Activated CD8-positive, alpha-beta memory T cell treated with anti-CD3 and anti-CD28 coated beads, Interleukin-2, amount 10 ng/mL, durations not matched to agents 7 days and 5 days (primary cell): ENCODE measurements at regions not wholly inside any gene's neighbourhood (a gene's known extent, or its start where the extent isn't known, plus 50 kb on each side); places are given as distances from the start of the nearest gene placed in this dataset.

Experiments
- ATAC-seq: fragments of 150-1000 bp; cut with Tn5 transposase; one replicate; pipeline ENCODE4 v1.10.0; 2021; ENCODE audit warnings: moderate library complexity
- CTCF ChIA-PET: fragments of 350-600 bp; sonication (Branson Sonifier 250); formaldehyde crosslinking; loops from one replicate; lab custom pipeline; 2021; ENCODE audit warnings: antibody characterized with exemption; lab: Charles Lee
- DNase-seq: peaks from one replicate; pipeline ENCODE4 v3.0.0-alpha.2; 2020
- H3K27ac Mint-ChIP-seq: one replicate; pipeline ENCODE4 v1.8.0; 2021; ENCODE audit warnings: mild to moderate bottlenecking, mixed read lengths
- H3K27me3 Mint-ChIP-seq: one replicate; pipeline ENCODE4 v1.8.0; 2021; ENCODE audit warnings: mixed read lengths
- H3K36me3 Mint-ChIP-seq: one replicate; pipeline ENCODE4 v1.8.0; 2021; ENCODE audit warnings: mild to moderate bottlenecking, mixed read lengths
- H3K4me1 Mint-ChIP-seq: one replicate; pipeline ENCODE4 v1.8.0; 2021; ENCODE audit warnings: mixed read lengths
- H3K4me3 Mint-ChIP-seq: one replicate; pipeline ENCODE4 v1.8.0; 2021; ENCODE audit warnings: mild to moderate bottlenecking, moderate library complexity, mixed read lengths
- H3K9me3 Mint-ChIP-seq: one replicate; pipeline ENCODE4 v1.8.0; 2022; ENCODE audit warnings: low read depth, mixed read lengths

- Mint-ChIP-seq H3K4me1 (no peaks in the 10 kb centered on the region), H3K4me3 (no peak overlapping the region), H3K27ac (no peak overlapping the region), H3K27me3 (peaks cover 27% of the 10 kb centered on the region), H3K9me3 (no peaks in the 10 kb centered on the region), H3K36me3 (no peaks in the 10 kb centered on the region)
- ATAC-seq, result no peak
- CTCF ChIA-PET, result no interaction called here
- no peak for DNase-seq
These were observed 185.9 kb downstream of the ABHD5 start for GRCh38 chr3:43876648-43877047.

- Mint-ChIP-seq H3K27ac (no peak overlapping the region), H3K4me1 (no peaks in the 10 kb centered on the region), H3K4me3 (no peak overlapping the region), H3K36me3 (no peaks in the 10 kb centered on the region), H3K9me3 (no peaks in the 10 kb centered on the region), H3K27me3 (peaks cover 17% of the 10 kb centered on the region)
- DNase-seq (no peak), ATAC-seq (no peak)
- CTCF ChIA-PET, result no interaction called here
These were observed 188.4 kb downstream of the ABHD5 start for GRCh38 chr3:43879166-43879565.

GRCh38 chr3:43882976-43883680 lies 192.4 kb downstream of the ABHD5 start:
- Mint-ChIP-seq H3K27me3 (peaks cover 19% of the 10 kb centered on the region), H3K9me3 (no peaks in the 10 kb centered on the region), H3K36me3 (no peaks in the 10 kb centered on the region), H3K4me3 (no peak overlapping the region), H3K4me1 (no peaks in the 10 kb centered on the region), H3K27ac (no peak overlapping the region)
- CTCF ChIA-PET, result no interaction called here
- ATAC-seq (no peak), DNase-seq (no peak)

GRCh38 chr3:43883729-43884396 lies 193.1 kb downstream of the ABHD5 start:
- Mint-ChIP-seq H3K27ac (no peak overlapping the region), H3K27me3 (peaks cover 23% of the 10 kb centered on the region), H3K36me3 (no peaks in the 10 kb centered on the region), H3K4me3 (no peak overlapping the region), H3K9me3 (no peaks in the 10 kb centered on the region), H3K4me1 (no peaks in the 10 kb centered on the region)
- CTCF ChIA-PET, result no interaction called here
- ATAC-seq (no peak), DNase-seq (no peak)

- Mint-ChIP-seq H3K36me3 (no peaks in the 10 kb centered on the region), H3K27ac (no peak overlapping the region), H3K9me3 (no peaks in the 10 kb centered on the region), H3K27me3 (peaks cover 21% of the 10 kb centered on the region), H3K4me3 (no peak overlapping the region), H3K4me1 (no peaks in the 10 kb centered on the region)
- no peak for ATAC-seq
- CTCF ChIA-PET, result no interaction called here
- no peak for DNase-seq
These were observed 193.8 kb downstream of the ABHD5 start for GRCh38 chr3:43884581-43884980.

GRCh38 chr3:43885908-43886618 lies 195.3 kb downstream of the ABHD5 start:
- Mint-ChIP-seq H3K36me3 (no peaks in the 10 kb centered on the region), H3K27me3 (peaks cover 25% of the 10 kb centered on the region), H3K4me3 (no peak overlapping the region), H3K4me1 (no peaks in the 10 kb centered on the region), H3K27ac (no peak overlapping the region), H3K9me3 (no peaks in the 10 kb centered on the region)
- DNase-seq, result no peak
- ATAC-seq, result no peak
- CTCF ChIA-PET, result interaction anchor here (0.7 kb wide), 1 partner anchor 26 kb away, joined by 3 read pairs; no protein-coding TSS in a partner anchor

GRCh38 chr3:43892061-43892460 lies 201.3 kb downstream of the ABHD5 start:
- Mint-ChIP-seq H3K36me3 (no peaks in the 10 kb centered on the region), H3K9me3 (no peaks in the 10 kb centered on the region), H3K27me3 (peaks cover 76% of the 10 kb centered on the region), H3K4me3 (no peak overlapping the region), H3K27ac (no peak overlapping the region), H3K4me1 (peaks cover 3% of the 10 kb centered on the region)
- CTCF ChIA-PET, result no interaction called here
- DNase-seq (no peak), ATAC-seq (no peak)

GRCh38 chr3:43892526-43892925 lies 201.8 kb downstream of the ABHD5 start:
- DNase-seq, result no peak
- no peaks in the 10 kb centered on the region for H3K36me3 Mint-ChIP-seq
- H3K27ac Mint-ChIP-seq, result no peak overlapping the region
- ATAC-seq, result no peak
- no peak overlapping the region for H3K4me3 Mint-ChIP-seq
- peaks cover 73% of the 10 kb centered on the region for H3K27me3 Mint-ChIP-seq
- no peaks in the 10 kb centered on the region for H3K9me3 Mint-ChIP-seq
- H3K4me1 Mint-ChIP-seq, result peaks cover 3% of the 10 kb centered on the region
- CTCF ChIA-PET, result no interaction called here

- H3K9me3 Mint-ChIP-seq, result no peaks in the 10 kb centered on the region
- ATAC-seq (no peak), DNase-seq (no peak)
- H3K4me1 Mint-ChIP-seq, result peaks cover 3% of the 10 kb centered on the region
- CTCF ChIA-PET, result no interaction called here
- H3K4me3 Mint-ChIP-seq, result peak overlapping the region; percentile 46
- H3K27me3 Mint-ChIP-seq, result peaks cover 65% of the 10 kb centered on the region
- no peak overlapping the region for H3K27ac Mint-ChIP-seq
- H3K36me3 Mint-ChIP-seq, result no peaks in the 10 kb centered on the region
These were observed 203.0 kb downstream of the ABHD5 start for GRCh38 chr3:43893727-43894126.

- peaks cover 3% of the 10 kb centered on the region for H3K4me1 Mint-ChIP-seq
- peak overlapping the region; percentile 46 for H3K4me3 Mint-ChIP-seq
- ATAC-seq (peak; percentile 53), DNase-seq (no peak)
- peaks cover 61% of the 10 kb centered on the region for H3K27me3 Mint-ChIP-seq
- H3K27ac Mint-ChIP-seq, result no peak overlapping the region
- CTCF ChIA-PET, result no interaction called here
- H3K36me3 Mint-ChIP-seq, result no peaks in the 10 kb centered on the region
- no peaks in the 10 kb centered on the region for H3K9me3 Mint-ChIP-seq
These were observed 203.7 kb downstream of the ABHD5 start for GRCh38 chr3:43894176-43895049.

- H3K36me3 Mint-ChIP-seq, result no peaks in the 10 kb centered on the region
- H3K9me3 Mint-ChIP-seq, result no peaks in the 10 kb centered on the region
- CTCF ChIA-PET, result no interaction called here
- H3K4me1 Mint-ChIP-seq, result peaks cover 3% of the 10 kb centered on the region
- DNase-seq (no peak), ATAC-seq (no peak)
- peaks cover 56% of the 10 kb centered on the region for H3K27me3 Mint-ChIP-seq
- H3K4me3 Mint-ChIP-seq, result peak overlapping the region; percentile 3
- no peak overlapping the region for H3K27ac Mint-ChIP-seq
These were observed 204.8 kb downstream of the ABHD5 start for GRCh38 chr3:43895573-43895972.

GRCh38 chr3:43902415-43902814 lies 211.7 kb downstream of the ABHD5 start:
- no peak overlapping the region for H3K4me3 Mint-ChIP-seq
- H3K36me3 Mint-ChIP-seq, result no peaks in the 10 kb centered on the region
- peaks cover 24% of the 10 kb centered on the region for H3K27me3 Mint-ChIP-seq
- DNase-seq (no peak), ATAC-seq (no peak)
- H3K9me3 Mint-ChIP-seq, result no peaks in the 10 kb centered on the region
- H3K4me1 Mint-ChIP-seq, result no peaks in the 10 kb centered on the region
- CTCF ChIA-PET, result no interaction called here
- no peak overlapping the region for H3K27ac Mint-ChIP-seq

GRCh38 chr3:43905157-43905556 lies 214.4 kb downstream of the ABHD5 start:
- no peaks in the 10 kb centered on the region for H3K36me3 Mint-ChIP-seq

More at GRCh38 chr3:43905157-43905556, 214.4 kb downstream of the ABHD5 start:
- no peak for ATAC-seq
- Mint-ChIP-seq H3K4me1 (no peaks in the 10 kb centered on the region), H3K4me3 (no peak overlapping the region), H3K27ac (no peak overlapping the region), H3K27me3 (peaks cover 20% of the 10 kb centered on the region), H3K9me3 (no peaks in the 10 kb centered on the region)
- CTCF ChIA-PET, result interaction anchor here (0.7 kb wide), 1 partner anchor 130 kb away, joined by 3 read pairs; no protein-coding TSS in a partner anchor
- no peak for DNase-seq
